SU-DHL-6 (cell line): ENCODE measurements at regions not wholly inside any gene's neighbourhood (a gene's known extent, or its start where the extent isn't known, plus 50 kb on each side); places are given as distances from the start of the nearest gene placed in this dataset.

Experiments
- H2AFZ ChIP-seq: fragments of 200-600 bp; sonication (generic); 2 replicates; pipeline ENCODE4 v1.6.1; 2014; ENCODE audit warnings: low read depth, mild to moderate bottlenecking, moderate library complexity, mixed read lengths, antibody characterized with exemption, low read length; ENCODE audit not compliant: severe bottlenecking
- H3F3A ChIP-seq: fragments of 200-600 bp; shearing (Covaris generic); 2 replicates; pipeline ENCODE4 v1.6.0; 2016; ENCODE audit warnings: antibody characterized with exemption, mild to moderate bottlenecking; ENCODE audit not compliant: insufficient read depth
- H3K27ac ChIP-seq: fragments of 200-600 bp; sonication (generic); 2 replicates; pipeline ENCODE4 v1.5.1; 2016; ENCODE audit warnings: low read depth, mild to moderate bottlenecking, low read length, moderate library complexity, mixed read lengths
- H3K27me3 ChIP-seq: fragments of 200-600 bp; sonication (generic), shearing (Covaris generic); 2 replicates; pipeline ENCODE4 v1.6.0; 2014; ENCODE audit warnings: mild to moderate bottlenecking, low read length
- H3K36me3 ChIP-seq: fragments of 200-600 bp; sonication (generic); 2 replicates; pipeline ENCODE4 v1.6.1; 2014; ENCODE audit warnings: mild to moderate bottlenecking, low read length, mixed read lengths
- H3K4me2 ChIP-seq: fragments of 300-600, 200-600 bp; shearing (Covaris generic), sonication (generic); 2 replicates; pipeline ENCODE4 v1.6.0; 2014; ENCODE audit warnings: low read length, low read depth, mild to moderate bottlenecking; ENCODE audit not compliant: poor library complexity, severe bottlenecking
- H3K4me3 ChIP-seq: fragments of 200-600 bp; sonication (generic); 2 replicates; pipeline ENCODE4 v1.5.1; 2014; ENCODE audit warnings: antibody characterized with exemption, low read length, mild to moderate bottlenecking, mixed read lengths; ENCODE audit not compliant: insufficient read depth, poor library complexity, severe bottlenecking
- H3K79me2 ChIP-seq: fragments of 200-600 bp; sonication (generic); 2 replicates; pipeline ENCODE4 v1.6.1; 2014; ENCODE audit warnings: mild to moderate bottlenecking, low read length, moderate library complexity; ENCODE audit not compliant: insufficient read depth
- H3K9ac ChIP-seq: fragments of 200-600 bp; sonication (generic); 2 replicates; pipeline ENCODE4 v1.7.0; 2014; ENCODE audit warnings: mild to moderate bottlenecking, low read length
- H3K9me2 ChIP-seq: fragments of 200-600 bp; sonication (generic); replicated peaks from 2 replicates; pipeline ENCODE4 v1.6.1; 2014; ENCODE audit warnings: low read length; ENCODE audit not compliant: insufficient read depth
- H3K9me3 ChIP-seq: fragments of 200-600 bp; sonication (generic); 2 replicates; pipeline ENCODE4 v1.6.1; 2014; ENCODE audit warnings: low read length, mixed read lengths; ENCODE audit not compliant: insufficient read depth
- H4K20me1 ChIP-seq: fragments of 200-600 bp; sonication (generic); 2 replicates; pipeline ENCODE4 v1.6.1; 2014; ENCODE audit warnings: low read depth, mild to moderate bottlenecking, antibody characterized with exemption, low read length, moderate library complexity, mixed read lengths
- CTCF ChIP-seq: fragments of 200-600 bp; sonication (generic); IDR thresholded peaks from one replicate; pipeline ENCODE4 v1.5.1; 2017; ENCODE audit warnings: antibody characterized with exemption, mild to moderate bottlenecking, low read length, moderate library complexity; ENCODE audit not compliant: insufficient read depth, poor library complexity, severe bottlenecking
- EZH2phosphoT487 ChIP-seq: fragments of 200-600 bp; sonication (generic), shearing (Covaris generic); conservative IDR thresholded peaks from 2 replicates; pipeline ENCODE4 v1.6.1; 2018; ENCODE audit warnings: mild to moderate bottlenecking, antibody characterized with exemption, low read length, moderate library complexity, mixed read lengths

- no peak overlapping the region for H3K4me3 ChIP-seq
- H3F3A ChIP-seq, result no peaks in the 10 kb centered on the region
- no peak overlapping the region for H2AFZ ChIP-seq
- no peaks in the 10 kb centered on the region for H3K79me2 ChIP-seq
- no peaks in the 10 kb centered on the region for H3K27me3 ChIP-seq
- H3K9me2 ChIP-seq, result no peaks in the 10 kb centered on the region
- H3K9me3 ChIP-seq, result no peaks in the 10 kb centered on the region
- H4K20me1 ChIP-seq, result no peaks in the 10 kb centered on the region
- H3K36me3 ChIP-seq, result no peaks in the 10 kb centered on the region
- H3K4me2 ChIP-seq, result no peak overlapping the region
- TF ChIP-seq CTCF, result no peak
- no peak for TF ChIP-seq EZH2phosphoT487
- no peak overlapping the region for H3K9ac ChIP-seq
- no peak overlapping the region for H3K27ac ChIP-seq
Observed at GRCh38 chr11:116580799-116581198, 192.0 kb downstream of the BUD13 start.

- Histone ChIP-seq H3K4me3 (no peak overlapping the region), H3K79me2 (no peaks in the 10 kb centered on the region), H3K9ac (no peak overlapping the region), H3K4me2 (no peak overlapping the region), H3K27me3 (no peaks in the 10 kb centered on the region), H2AFZ (no peak overlapping the region), H3K27ac (no peak overlapping the region), H4K20me1 (no peaks in the 10 kb centered on the region), H3F3A (no peaks in the 10 kb centered on the region), H3K9me2 (no peaks in the 10 kb centered on the region), H3K9me3 (no peaks in the 10 kb centered on the region), H3K36me3 (no peaks in the 10 kb centered on the region)
- no peak for TF ChIP-seq EZH2phosphoT487
- TF ChIP-seq CTCF, result no peak
Observed at GRCh38 chr11:116579857-116580727, 192.7 kb downstream of the BUD13 start.

DNA sequence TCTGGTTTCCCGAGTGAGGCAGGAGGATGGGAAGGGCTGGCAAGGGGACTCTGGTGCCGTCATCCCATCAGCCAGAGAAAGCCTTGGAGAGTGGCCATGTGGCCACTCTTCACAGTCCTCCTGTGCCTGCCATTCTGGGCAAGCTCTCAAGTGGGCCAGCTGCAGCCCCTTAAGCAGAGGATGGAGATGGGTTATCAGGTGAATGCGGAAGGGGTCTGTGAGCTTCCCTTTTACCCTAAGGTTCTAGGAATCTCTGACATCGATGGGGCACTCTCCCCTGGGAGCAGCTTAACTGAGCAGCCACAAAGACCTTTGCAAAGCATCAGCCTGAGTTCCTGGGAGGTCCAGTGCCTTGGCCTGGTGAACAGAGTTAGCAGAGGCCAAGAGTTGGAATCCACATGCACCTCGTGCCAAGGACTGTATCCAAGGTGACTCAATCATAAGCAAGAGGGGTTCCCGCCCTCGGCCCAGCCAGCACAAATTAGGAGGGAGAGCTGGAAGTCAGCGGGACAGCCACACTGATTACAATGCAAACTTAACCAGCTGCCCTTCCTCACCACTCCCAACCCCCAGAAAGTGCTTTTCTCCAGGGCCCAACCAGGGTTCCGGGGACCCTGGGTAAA, 193.6 kb downstream of the BUD13 start:
- no peaks in the 10 kb centered on the region for H3K27me3 ChIP-seq
- no peaks in the 10 kb centered on the region for H3F3A ChIP-seq
- no peaks in the 10 kb centered on the region for H3K79me2 ChIP-seq
- no peak overlapping the region for H3K4me2 ChIP-seq
- no peaks in the 10 kb centered on the region for H4K20me1 ChIP-seq
- no peak overlapping the region for H2AFZ ChIP-seq
- H3K9me3 ChIP-seq, result no peaks in the 10 kb centered on the region
- H3K36me3 ChIP-seq, result no peaks in the 10 kb centered on the region
- no peak for TF ChIP-seq EZH2phosphoT487
- TF ChIP-seq CTCF, result no peak
- no peak overlapping the region for H3K27ac ChIP-seq
- no peaks in the 10 kb centered on the region for H3K9me2 ChIP-seq
- H3K4me3 ChIP-seq, result no peak overlapping the region
- H3K9ac ChIP-seq, result no peak overlapping the region
